DMS153 (cell line): ENCODE measurements at regions not wholly inside any gene's neighbourhood (a gene's known extent, or its start where the extent isn't known, plus 50 kb on each side); places are given as distances from the start of the nearest gene placed in this dataset.
"Not testable (repeated sequence)": the region's sequence is repeated elsewhere in the genome, so short reads cannot be mapped to it uniquely, and the experiment has no call there.

ENCODE experiments used
- DNase-seq: peaks from one replicate; lab custom pipeline; 2025; lab: John Stamatoyannopoulos, UW

GRCh38 chr5:66348387-66349125, 204.5 kb downstream of the SREK1 start:
- no peak for DNase-seq

DNA sequence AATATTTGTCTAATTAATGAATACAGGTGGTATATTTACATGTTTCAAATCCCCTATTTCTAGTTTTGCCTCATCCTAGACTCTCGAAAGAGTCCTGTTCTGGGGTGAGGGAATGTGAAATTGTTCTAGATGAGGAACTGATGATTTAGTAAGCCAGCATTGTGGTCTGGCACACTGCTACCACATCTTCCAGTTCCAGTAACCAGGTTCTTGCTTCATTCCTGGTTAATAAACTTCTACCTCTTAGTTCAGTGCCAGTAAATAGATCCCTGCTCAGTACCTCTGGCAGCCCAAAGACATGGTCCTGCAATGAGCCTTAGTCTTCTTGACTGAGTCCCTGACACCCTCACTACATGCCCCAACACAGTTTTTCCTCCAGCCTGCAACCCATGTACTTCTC, 207.7 kb downstream of the SREK1 start:
- DNase-seq = no peak

DNA sequence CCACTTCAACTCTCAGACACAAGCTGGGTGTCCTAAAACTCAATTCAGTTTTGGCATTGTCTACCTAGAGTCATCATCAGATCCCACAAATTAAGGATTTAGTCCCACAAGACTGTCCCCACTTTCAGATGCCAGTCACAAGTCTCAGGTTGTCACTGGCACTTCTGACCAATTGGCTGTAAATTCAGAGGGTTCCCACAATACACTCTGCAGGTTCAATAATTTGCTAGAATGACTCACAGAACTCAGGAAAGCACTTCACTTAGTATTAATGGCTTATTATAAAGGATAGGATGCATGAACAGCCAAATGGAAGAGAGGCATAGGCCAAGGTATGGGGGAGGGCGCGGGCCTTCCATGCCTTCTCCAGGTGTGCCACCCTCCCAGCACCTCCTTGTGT, 209.1 kb downstream of the SREK1 start:
- DNase-seq = no peak

GRCh38 chr5:66354422-66354821, 210.3 kb downstream of the SREK1 start:
- DNase-seq = no peak

GRCh38 chr5:66356011-66356565, 212.0 kb downstream of the SREK1 start:
- DNase-seq = no peak

GRCh38 chr5:66358741-66359140, 214.6 kb downstream of the SREK1 start:
- DNase-seq = no peak

DNA sequence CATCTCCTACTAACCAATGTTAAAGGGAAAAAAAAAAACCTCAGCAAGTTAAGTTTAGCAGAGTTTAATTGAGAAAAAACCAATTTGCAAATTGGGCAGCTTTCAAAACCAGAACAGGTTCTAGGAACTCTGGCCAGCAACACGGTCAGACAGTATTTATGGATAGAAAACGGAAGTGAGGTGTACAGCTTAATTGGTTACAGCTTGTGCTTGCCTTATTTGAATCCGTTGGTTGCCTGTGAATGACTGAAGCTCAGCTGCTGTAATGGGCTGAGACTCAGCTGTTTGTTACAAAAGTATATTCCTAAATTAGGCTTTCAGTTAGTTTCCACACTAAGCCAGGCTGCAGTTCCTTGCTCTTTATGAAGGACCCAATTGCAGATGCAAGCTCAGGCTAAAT, 217.0 kb downstream of the SREK1 start:
- no peak for DNase-seq

GRCh38 chr5:66362046-66362445, 217.9 kb downstream of the SREK1 start:
- DNase-seq = no peak

DNA sequence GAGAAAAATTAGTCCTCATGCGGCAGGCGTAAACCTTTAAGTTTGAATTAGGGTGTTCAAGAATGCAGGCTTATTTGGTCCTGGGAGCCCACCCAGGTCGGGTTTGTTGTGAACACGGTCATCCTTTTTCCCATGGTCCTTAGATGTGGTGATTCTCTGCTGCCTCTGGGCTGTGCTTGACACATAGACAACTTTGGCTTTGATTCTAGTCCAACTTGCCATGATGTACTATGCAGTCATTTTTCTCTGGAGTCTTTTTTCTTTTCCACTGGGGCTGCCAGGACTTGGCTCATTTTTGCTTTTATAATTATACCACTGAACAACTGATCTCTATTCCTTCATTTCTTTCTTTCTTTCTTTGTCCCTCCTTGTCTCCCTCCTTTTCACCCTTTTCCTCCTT, 218.6 kb downstream of the SREK1 start:
- no peak for DNase-seq

DNA sequence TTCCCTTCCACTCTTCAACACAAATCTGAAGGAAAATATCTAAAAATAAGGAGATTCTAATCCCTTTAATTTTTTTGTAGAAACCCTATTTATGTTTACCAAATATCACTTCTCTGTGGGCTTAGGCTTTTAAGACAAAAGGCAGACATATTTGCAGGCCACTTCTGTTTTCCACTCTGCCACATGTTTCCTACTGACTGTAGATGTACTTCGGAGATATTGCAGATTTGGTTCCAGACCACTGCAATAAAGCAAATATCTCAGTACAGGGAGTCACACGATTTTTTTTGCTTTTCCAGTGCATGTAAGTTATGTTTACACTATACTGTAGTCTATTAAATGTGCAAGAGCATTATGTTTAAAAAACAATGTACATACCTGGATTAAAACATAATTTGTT, 219.0 kb downstream of the SREK1 start:
- no peak for DNase-seq

DNA sequence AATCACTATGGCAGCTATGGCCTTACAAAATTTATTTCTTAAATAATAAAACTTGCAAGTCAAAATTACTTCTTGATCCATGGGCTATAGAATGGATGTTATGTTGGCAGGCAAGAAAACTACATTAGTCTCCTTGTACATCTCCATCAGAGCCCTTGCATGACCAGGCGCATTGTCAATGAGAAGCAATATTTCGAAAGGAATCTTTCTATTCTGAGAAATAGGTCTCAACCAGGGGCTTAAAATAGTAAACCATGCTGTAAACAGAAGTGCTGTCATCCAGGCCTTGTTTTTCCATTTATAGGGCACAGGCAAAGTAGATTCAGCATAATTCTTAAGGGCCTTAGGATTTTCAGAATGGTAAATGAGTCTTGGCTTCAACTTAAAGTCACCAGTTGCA, 220.1 kb downstream of the SREK1 start:
- no peak for DNase-seq

DNA sequence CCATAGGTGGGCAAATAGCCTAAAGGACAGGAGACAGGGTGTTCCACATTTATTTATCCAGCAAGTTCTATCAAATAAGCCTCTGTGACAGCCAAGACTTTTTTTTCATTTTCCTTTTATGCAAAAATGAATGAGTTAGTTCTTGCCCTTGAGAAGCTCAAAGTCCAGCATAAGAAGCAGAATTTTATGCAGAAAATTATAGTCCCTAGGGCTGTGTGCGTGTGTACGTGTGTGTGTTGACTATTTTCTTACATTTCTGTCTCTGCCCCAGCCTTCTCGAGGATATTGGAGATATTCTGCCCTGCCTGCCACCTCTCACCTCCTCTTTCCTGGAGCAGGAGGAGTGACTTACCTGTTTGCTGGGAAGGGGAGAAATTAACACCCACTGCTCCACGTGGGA, 221.9 kb downstream of the SREK1 start:
- no peak for DNase-seq

GRCh38 chr5:66367814-66368541, 223.9 kb downstream of the SREK1 start:
- no peak for DNase-seq

DNA sequence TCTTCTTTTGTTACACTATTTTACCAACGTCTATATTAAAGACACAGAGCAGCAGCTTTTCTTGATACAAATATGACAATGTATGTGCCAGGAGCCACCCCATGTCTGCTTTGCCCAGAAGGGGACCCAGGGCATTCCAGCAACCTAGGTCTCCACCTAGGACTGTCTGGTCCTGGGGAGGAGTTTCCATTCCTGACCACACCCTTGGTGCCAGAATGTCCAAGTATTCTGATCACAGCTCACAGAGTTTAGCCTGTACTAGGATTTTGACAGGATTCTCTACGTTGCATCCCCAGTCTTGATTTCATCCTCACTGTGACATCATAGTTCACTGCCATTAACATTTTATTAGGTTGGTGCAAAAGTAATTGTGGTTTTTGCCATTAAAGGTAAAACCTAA, 224.7 kb downstream of the SREK1 start:
- no peak for DNase-seq

DNA sequence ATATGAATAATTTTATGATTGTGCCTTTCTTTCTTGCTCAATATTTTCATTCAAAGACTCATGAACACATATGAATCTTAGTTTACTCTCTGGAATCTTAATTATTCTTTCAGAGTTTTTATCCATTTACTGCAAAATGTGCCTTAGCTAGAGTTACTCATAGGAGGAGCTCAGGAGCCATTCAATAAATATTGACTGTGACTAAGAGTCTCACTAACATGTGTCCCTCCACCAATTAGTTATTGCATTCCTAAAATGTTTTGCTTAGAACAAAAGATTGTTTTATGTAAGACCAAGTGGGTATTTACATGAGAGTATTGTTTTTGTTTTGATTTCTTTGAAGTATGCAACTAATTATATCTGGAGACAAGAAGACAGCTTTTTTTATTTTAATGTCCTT, 218.4 kb upstream of the MAST4 start:
- DNase-seq = no peak

DNA sequence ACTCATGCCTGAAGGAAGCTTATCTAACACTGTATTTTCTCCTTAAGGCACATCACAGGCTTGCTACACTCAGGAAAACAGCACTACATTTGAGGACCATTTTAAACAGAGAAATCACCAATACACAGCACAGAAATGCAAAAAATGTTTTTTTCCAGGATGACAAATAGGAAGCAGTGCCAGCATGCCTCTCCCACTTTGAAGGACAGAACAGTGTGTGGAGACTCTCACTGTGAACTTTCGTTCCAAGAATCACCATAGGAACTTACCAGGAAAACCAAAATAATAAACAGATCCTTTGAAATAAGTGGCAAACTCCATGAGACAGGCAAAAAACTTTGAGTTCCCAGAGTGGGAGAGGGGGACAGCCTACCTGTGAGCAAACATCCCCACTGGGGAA, 217.8 kb upstream of the MAST4 start:
- no peak for DNase-seq

DNA sequence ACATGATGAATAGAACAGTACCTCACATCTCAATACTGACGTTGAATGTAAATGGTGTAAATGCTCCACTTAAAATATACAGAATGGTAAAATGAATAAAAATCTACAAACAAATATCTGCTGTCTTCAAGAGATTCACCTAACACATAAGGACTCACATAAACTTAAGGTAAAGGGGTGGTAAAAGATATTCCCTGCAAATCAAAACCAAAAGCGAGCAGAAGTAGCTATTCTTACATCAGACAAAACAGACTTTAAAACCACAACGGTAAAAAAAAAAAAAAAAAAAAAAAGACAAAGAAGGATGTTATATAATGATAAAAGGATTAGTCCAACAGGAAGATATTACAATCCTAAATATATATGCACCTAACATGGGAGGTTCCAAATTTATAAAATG, 214.0 kb upstream of the MAST4 start:
- no peak for DNase-seq

GRCh38 chr5:66405145-66405544, 191.0 kb upstream of the MAST4 start:
- DNase-seq = not testable (repeated sequence)

DNA sequence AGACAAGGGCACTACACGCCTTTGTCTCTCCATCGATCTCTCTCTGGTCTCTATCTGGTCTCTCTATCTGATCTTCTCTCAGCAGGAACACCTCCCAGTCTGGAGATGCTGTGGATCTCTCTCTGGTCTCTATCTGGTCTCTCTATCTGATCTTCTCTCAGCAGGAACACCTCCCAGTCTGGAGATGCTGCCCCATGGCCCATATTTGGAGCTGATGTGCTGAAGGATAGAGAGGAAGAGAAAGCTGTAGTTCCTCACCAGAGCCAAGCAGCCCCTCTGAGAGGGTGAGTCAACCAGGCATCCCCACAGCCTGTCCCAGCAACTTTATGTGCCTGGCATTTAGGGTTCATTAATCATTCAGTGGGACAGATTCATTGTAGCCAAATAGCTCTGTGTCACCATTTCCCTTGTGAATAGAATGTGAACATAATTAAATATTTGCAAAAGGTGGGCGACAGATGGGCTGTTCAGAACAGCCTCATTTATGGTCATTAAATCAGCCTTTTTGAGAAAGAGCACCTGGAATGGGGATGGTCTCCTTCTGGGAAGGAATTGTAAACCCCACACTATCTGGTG, 189.3 kb upstream of the MAST4 start:
- peak; percentile 44 for DNase-seq

GRCh38 chr5:66407765-66408164, 188.4 kb upstream of the MAST4 start:
- no peak for DNase-seq

DNA sequence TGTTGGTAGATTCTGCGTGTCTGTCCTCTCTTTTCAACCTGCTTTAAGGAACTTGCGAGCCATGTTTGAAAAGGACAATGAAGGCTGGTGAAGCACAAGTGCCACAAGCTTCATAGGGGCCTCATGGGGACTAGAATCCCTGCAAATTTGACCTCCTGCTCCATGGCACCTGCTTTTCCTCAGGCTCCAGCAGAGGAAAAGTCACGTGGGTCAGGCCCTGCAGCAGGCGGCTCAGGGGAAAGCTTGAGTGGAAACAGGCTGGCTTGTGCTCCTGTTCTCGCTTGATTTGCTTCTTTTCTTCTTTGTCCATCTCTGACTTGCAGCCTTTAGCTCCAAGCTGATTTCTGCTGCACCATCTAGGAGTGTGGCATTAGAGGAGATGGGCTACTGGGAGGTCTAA, 187.6 kb upstream of the MAST4 start:
- DNase-seq = no peak

GRCh38 chr5:66410122-66410521, 186.1 kb upstream of the MAST4 start:
- peak; percentile 28 for DNase-seq

GRCh38 chr5:66411701-66412100, 184.5 kb upstream of the MAST4 start:
- no peak for DNase-seq
